Panc1 (cell line): ENCODE measurements at regions not wholly inside any gene's neighbourhood (a gene's known extent, or its start where the extent isn't known, plus 50 kb on each side); places are given as distances from the start of the nearest gene placed in this dataset.

Source experiments
- ATAC-seq: fragments of 200-7000 bp; cut with Tn5 transposase; 2 replicates; pipeline ENCODE4 v1.9.1; 2020; ENCODE audit warnings: mild to moderate bottlenecking, moderate library complexity
- BruUV-seq: library from RNA; stranded (reverse); fragments of 400-500 nt; replicated peaks from 2 replicates; lab custom pipeline; 2021; lab: Mats Ljungman, UMichigan
- CTCF ChIA-PET: fragments of 300-600 bp; sonication (Branson Sonifier 250); formaldehyde crosslinking; loops from one replicate; lab custom pipeline; 2022; ENCODE audit warnings: antibody characterized with exemption; lab: Charles Lee
- POLR2A ChIA-PET: fragments of 300-600 bp; sonication (Branson Sonifier 250); formaldehyde crosslinking; loops from one replicate; lab custom pipeline; 2022; ENCODE audit warnings: antibody characterized with exemption; lab: Charles Lee
- DNase-seq: peaks from one replicate; pipeline ENCODE4 v3.0.0-alpha.2; 2010; ENCODE audit warnings: low read depth, low spot score
- H3K27ac ChIP-seq: 2 replicates; pipeline ENCODE4 v1.5.1; 2011; ENCODE audit warnings: mild to moderate bottlenecking, low read length, inconsistent platforms
- H3K27me3 ChIP-seq: fragments of 200-500 bp; sonication (Bioruptor generic); 2 replicates; pipeline ENCODE4 v1.6.0; 2014; ENCODE audit warnings: low read length, inconsistent platforms; ENCODE audit not compliant: control insufficient read depth, insufficient read depth
- H3K36me3 ChIP-seq: fragments of 200-500 bp; sonication (Bioruptor generic); 2 replicates; pipeline ENCODE4 v1.5.1; 2014; ENCODE audit warnings: inconsistent platforms, mild to moderate bottlenecking, low read length, moderate library complexity; ENCODE audit not compliant: control insufficient read depth, insufficient read depth
- H3K4me1 ChIP-seq: 2 replicates; pipeline ENCODE4 v1.5.1; 2011; ENCODE audit warnings: inconsistent platforms, mild to moderate bottlenecking, low read length, moderate library complexity; ENCODE audit not compliant: control insufficient read depth, insufficient read depth
- H3K4me3 ChIP-seq, 2 experiments: 2 replicates each; pipeline ENCODE4 v1.5.1; 2011 to 2012; ENCODE audit warnings: low read depth in 2 of 2, low read length in 2 of 2, mild to moderate bottlenecking in 2 of 2, inconsistent platforms in 1 of 2, moderate library complexity in 1 of 2
- H3K9me3 ChIP-seq: fragments of 200-500 bp; sonication (Bioruptor generic); 2 replicates; pipeline ENCODE4 v1.5.1; 2014; ENCODE audit warnings: low read depth, mild to moderate bottlenecking, inconsistent platforms, low read length, moderate library complexity; ENCODE audit not compliant: control insufficient read depth, insufficient read depth
- CTCF ChIP-seq: fragments of 450-650 bp; IDR thresholded peaks from 2 replicates; pipeline ENCODE4 v1.5.1; 2017; ENCODE audit warnings: mild to moderate bottlenecking
- POLR2AphosphoS5 ChIP-seq: IDR thresholded peaks from 2 replicates; pipeline ENCODE4 v1.6.1; 2012; ENCODE audit warnings: mild to moderate bottlenecking, low read depth, low read length, moderate library complexity
- SIN3A ChIP-seq: IDR thresholded peaks from 2 replicates; pipeline ENCODE4 v1.6.1; 2012; ENCODE audit warnings: low read depth, mild to moderate bottlenecking, low read length, moderate library complexity, borderline replicate concordance; ENCODE audit not compliant: insufficient read depth
- TCF7L2 ChIP-seq: IDR thresholded peaks from 2 replicates; pipeline ENCODE4 v1.6.1; 2011; ENCODE audit warnings: mild to moderate bottlenecking, low read depth, low read length, inconsistent platforms
- in situ Hi-C: cut with HindIII; loops from 2 replicates; pipeline ENCODE4 v1.10.0; 2016; ENCODE audit warnings: low sequenced_read_pairs, low pct_unique_long_range_greater_than_20kb
- intact Hi-C: fragments of 100-400 bp; cut with micrococcal nuclease; formaldehyde crosslinking; loops from one replicate; pipeline ENCODE4 v1.10.0; 2022; ENCODE audit not compliant: unreplicated experiment
- TF ChIP-seq, protein P1 (sequence below), 2 experiments: IDR thresholded peaks; 2 replicates each; pipeline ENCODE4 v1.6.1; 2011 to 2012; ENCODE audit warnings: low read depth in 2 of 2, control low read depth in 1 of 2, low read length in 1 of 2, mild to moderate bottlenecking in 1 of 2, moderate library complexity in 1 of 2; ENCODE audit not compliant: insufficient read depth in 1 of 2

GRCh38 chr2:236754271-236754944 is 184.8 kb downstream of the ACKR3 start:
- ATAC-seq (no peak), DNase-seq (no peak)
- in situ Hi-C loops, result no loop called here
- intact Hi-C loops, result no loop called here
- Histone ChIP-seq H3K27me3 (peaks cover 4% of the 10 kb centered on the region), H3K9me3 (no peaks in the 10 kb centered on the region), H3K36me3 (no peaks in the 10 kb centered on the region), H3K4me1 (no peaks in the 10 kb centered on the region), H3K27ac (no peak overlapping the region), H3K4me3 (no peak overlapping the region)
- CTCF ChIA-PET, result no interaction called here
- TF ChIP-seq, protein P1, sequence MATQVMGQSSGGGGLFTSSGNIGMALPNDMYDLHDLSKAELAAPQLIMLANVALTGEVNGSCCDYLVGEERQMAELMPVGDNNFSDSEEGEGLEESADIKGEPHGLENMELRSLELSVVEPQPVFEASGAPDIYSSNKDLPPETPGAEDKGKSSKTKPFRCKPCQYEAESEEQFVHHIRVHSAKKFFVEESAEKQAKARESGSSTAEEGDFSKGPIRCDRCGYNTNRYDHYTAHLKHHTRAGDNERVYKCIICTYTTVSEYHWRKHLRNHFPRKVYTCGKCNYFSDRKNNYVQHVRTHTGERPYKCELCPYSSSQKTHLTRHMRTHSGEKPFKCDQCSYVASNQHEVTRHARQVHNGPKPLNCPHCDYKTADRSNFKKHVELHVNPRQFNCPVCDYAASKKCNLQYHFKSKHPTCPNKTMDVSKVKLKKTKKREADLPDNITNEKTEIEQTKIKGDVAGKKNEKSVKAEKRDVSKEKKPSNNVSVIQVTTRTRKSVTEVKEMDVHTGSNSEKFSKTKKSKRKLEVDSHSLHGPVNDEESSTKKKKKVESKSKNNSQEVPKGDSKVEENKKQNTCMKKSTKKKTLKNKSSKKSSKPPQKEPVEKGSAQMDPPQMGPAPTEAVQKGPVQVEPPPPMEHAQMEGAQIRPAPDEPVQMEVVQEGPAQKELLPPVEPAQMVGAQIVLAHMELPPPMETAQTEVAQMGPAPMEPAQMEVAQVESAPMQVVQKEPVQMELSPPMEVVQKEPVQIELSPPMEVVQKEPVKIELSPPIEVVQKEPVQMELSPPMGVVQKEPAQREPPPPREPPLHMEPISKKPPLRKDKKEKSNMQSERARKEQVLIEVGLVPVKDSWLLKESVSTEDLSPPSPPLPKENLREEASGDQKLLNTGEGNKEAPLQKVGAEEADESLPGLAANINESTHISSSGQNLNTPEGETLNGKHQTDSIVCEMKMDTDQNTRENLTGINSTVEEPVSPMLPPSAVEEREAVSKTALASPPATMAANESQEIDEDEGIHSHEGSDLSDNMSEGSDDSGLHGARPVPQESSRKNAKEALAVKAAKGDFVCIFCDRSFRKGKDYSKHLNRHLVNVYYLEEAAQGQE (IDR thresholded peaks at IDR 0.05; ENCODE audit: insufficient read depth in 1 of 2, low read depth in 2 of 2, low read length in 1 of 2), result no peak
- TF ChIP-seq POLR2AphosphoS5 (no peak), TCF7L2 (no peak), SIN3A (no peak), CTCF (no peak)
- POLR2A ChIA-PET, result no interaction called here
- BruUV-seq, result no TSS peak

GRCh38 chr2:236755278-236755840 is 185.7 kb downstream of the ACKR3 start:
- Histone ChIP-seq H3K4me3 (no peak overlapping the region), H3K36me3 (no peaks in the 10 kb centered on the region), H3K27me3 (peaks cover 4% of the 10 kb centered on the region), H3K27ac (no peak overlapping the region), H3K9me3 (no peaks in the 10 kb centered on the region), H3K4me1 (no peaks in the 10 kb centered on the region)
- in situ Hi-C loops, result no loop called here
- intact Hi-C loops, result no loop called here
- TF ChIP-seq POLR2AphosphoS5, result no peak
- TF ChIP-seq CTCF, result no peak
- TF ChIP-seq, protein P1 (IDR thresholded peaks at IDR 0.05; ENCODE audit: insufficient read depth in 1 of 2, low read depth in 2 of 2, low read length in 1 of 2), result no peak
- no peak for TF ChIP-seq TCF7L2
- no peak for TF ChIP-seq SIN3A
- ChIA-PET CTCF (no interaction called here), POLR2A (no interaction called here)
- DNase-seq (no peak), ATAC-seq (no peak)
- BruUV-seq, result no TSS peak
